HG03095 (cell line): ENCODE measurements at regions not wholly inside any gene's neighbourhood (a gene's known extent, or its start where the extent isn't known, plus 50 kb on each side); places are given as distances from the start of the nearest gene placed in this dataset.

Experiments used
- ATAC-seq: cut with Tn5 transposase; IDR thresholded peaks from one replicate; pipeline ENCODE4 v1.9.1; 2021; ENCODE audit warnings: moderate library complexity; ENCODE audit not compliant: unreplicated experiment

- no peak for ATAC-seq
These were observed 138.8 kb downstream of the GABRG1 start for GRCh38 chr4:45985038-45985437.

GRCh38 chr4:45971108-45971507, 152.7 kb downstream of the GABRG1 start:
- no peak for ATAC-seq

- no peak for ATAC-seq
These were observed 166.5 kb downstream of the GABRG1 start for GRCh38 chr4:45957353-45957752.

GRCh38 chr4:45954276-45954675, 169.6 kb downstream of the GABRG1 start:
- ATAC-seq = no peak

- no peak for ATAC-seq
These were observed 172.7 kb downstream of the GABRG1 start for GRCh38 chr4:45951153-45951552.

GRCh38 chr4:45946699-45947098, 177.2 kb downstream of the GABRG1 start:
- ATAC-seq = no peak

- ATAC-seq = no peak
These were observed 179.9 kb downstream of the GABRG1 start for GRCh38 chr4:45944000-45944399.

- no peak for ATAC-seq
These were observed 184.8 kb downstream of the GABRG1 start for GRCh38 chr4:45939056-45939455.

GRCh38 chr4:45931154-45931553, 192.7 kb downstream of the GABRG1 start:
- no peak for ATAC-seq

- no peak for ATAC-seq
These were observed 196.2 kb downstream of the GABRG1 start for GRCh38 chr4:45927641-45928040.

GRCh38 chr4:45925809-45926208, 198.0 kb downstream of the GABRG1 start:
- no peak for ATAC-seq

GRCh38 chr4:45920861-45921260, 203.0 kb downstream of the GABRG1 start:
- ATAC-seq = no peak

- no peak for ATAC-seq
These were observed 213.3 kb downstream of the GABRG1 start for GRCh38 chr4:45910511-45910910.

- no peak for ATAC-seq
These were observed 225.8 kb downstream of the GABRG1 start for GRCh38 chr4:45897946-45898585.

GRCh38 chr4:45883421-45883820, 240.4 kb downstream of the GABRG1 start:
- ATAC-seq = no peak

- no peak for ATAC-seq
These were observed 247.5 kb downstream of the GABRG1 start for GRCh38 chr4:45876235-45876890.

- ATAC-seq = no peak
These were observed 254.7 kb downstream of the GABRG1 start for GRCh38 chr4:45869184-45869583.

- no peak for ATAC-seq
These were observed 258.1 kb downstream of the GABRG1 start for GRCh38 chr4:45865781-45866180.

- ATAC-seq = no peak
These were observed 268.0 kb downstream of the GABRG1 start for GRCh38 chr4:45855857-45856256.

GRCh38 chr4:45846016-45846415, 277.8 kb downstream of the GABRG1 start:
- no peak for ATAC-seq

- ATAC-seq = no peak
These were observed 282.1 kb downstream of the GABRG1 start for GRCh38 chr4:45841791-45842190.

- no peak for ATAC-seq
These were observed 292.2 kb downstream of the GABRG1 start for GRCh38 chr4:45831692-45832091.

GRCh38 chr4:45803994-45804393, 319.9 kb downstream of the GABRG1 start:
- no peak for ATAC-seq
